A549 (cell line): ENCODE measurements at regions not wholly inside any gene's neighbourhood (a gene's known extent, or its start where the extent isn't known, plus 50 kb on each side); places are given as distances from the start of the nearest gene placed in this dataset.

Source experiments
- BHLHE40 ChIP-seq: IDR thresholded peaks from 2 replicates; pipeline ENCODE4 v1.6.1; 2012; ENCODE audit warnings: low read depth, low read length, inconsistent platforms
- POLR2A ChIP-seq: IDR thresholded peaks from 2 replicates; pipeline ENCODE4 v1.6.1; 2012; ENCODE audit warnings: mild to moderate bottlenecking, low read length

GRCh38 chr18:78501251-78501650 is 478.4 kb upstream of the SALL3 start:
- TF ChIP-seq BHLHE40, result no peak
- no peak for TF ChIP-seq POLR2A
